ENCODE measurements at regions not wholly inside any gene's neighbourhood (a gene's known extent, or its start where the extent isn't known, plus 50 kb on each side); places are given as distances from the start of the nearest gene placed in this dataset.

DNA sequence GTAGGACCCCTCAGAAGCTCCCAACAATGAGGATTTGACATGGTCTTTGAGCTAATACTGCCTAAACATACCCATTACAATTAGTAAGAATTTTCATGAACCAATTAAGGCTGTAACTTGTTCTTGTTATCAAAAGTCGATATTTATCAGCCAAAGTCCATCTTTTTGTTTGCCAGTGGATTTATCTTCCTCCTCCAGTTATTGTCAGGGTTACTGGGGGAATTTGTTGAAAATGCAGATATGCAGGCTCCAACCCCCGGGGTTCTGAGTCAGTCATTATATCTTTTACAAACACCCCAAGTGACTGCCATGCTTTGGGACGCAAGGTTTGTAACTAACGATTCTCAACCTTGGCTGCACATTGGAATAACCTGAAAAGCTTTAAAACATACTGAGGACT, 338.8 kb upstream of the PPARGC1A start:
- H4K5ac ChIP-seq (ENCODE audit: insufficient read length, low read depth, low read length): no peak overlapping the region
- H3K79me2 ChIP-seq (ENCODE audit: control insufficient read depth in 1 of 2, insufficient read depth in 2 of 2, low read length in 2 of 2): no peaks in the 10 kb centered on the region
- no peak overlapping the region for H3K27ac ChIP-seq (ENCODE audit: low read depth, low read length)
- WGBS, 2 experiments (ENCODE audit: extremely low coverage in 1 of 2, insufficient coverage in 1 of 2, insufficient read length in 1 of 2, insufficient replicate concordance in 2 of 2, low coverage in 1 of 2, low lambda C conversion rate in 2 of 2, missing lambda C conversion rate in 1 of 2): 90% methylated on average over 4 of the region's 4 CpGs; no CpG with 5 or more reads in 1 of the 2 experiments
- no peak overlapping the region for H2BK120ac ChIP-seq (replicated peaks; ENCODE audit: low read depth, low read length)
- H3K4me3 ChIP-seq (ENCODE audit: extremely low read depth in 1 of 4, insufficient read depth in 2 of 4, low read depth in 3 of 4, low read length in 4 of 4): no peak overlapping the region
- no peaks in the 10 kb centered on the region for H3K9me3 ChIP-seq (ENCODE audit: insufficient read depth in 2 of 2, low read depth in 1 of 2, low read length in 1 of 2)
- H2BK20ac ChIP-seq (ENCODE audit: low read length): no peak overlapping the region
- H2AK5ac ChIP-seq (ENCODE audit: low read depth, low read length): no peak overlapping the region
- ChIA-PET CTCF (ENCODE audit: partially characterized antibody) (interaction anchor here (1.1 to 1.6 kb wide), 2 partner anchors 10 to 21 kb away, joined by 3 read pairs; no protein-coding TSS in a partner anchor), POLR2A (ENCODE audit: partially characterized antibody) (no interaction called here)
- no peak overlapping the region for H3K4me2 ChIP-seq (ENCODE audit: insufficient read depth in 1 of 2, low read depth in 2 of 2, low read length in 2 of 2)
- no peak overlapping the region for H2BK5ac ChIP-seq (ENCODE audit: low read depth, low read length)
- H2BK15ac ChIP-seq (ENCODE audit: low read length): no peak overlapping the region
- H3K56ac ChIP-seq (replicated peaks; ENCODE audit: insufficient read length, low read depth, low read length): no peak overlapping the region
- H3K79me1 ChIP-seq (ENCODE audit: low read depth, low read length): no peaks in the 10 kb centered on the region
- H3K18ac ChIP-seq (ENCODE audit: extremely low read depth, low read length): no peak overlapping the region
- H2AFZ ChIP-seq (ENCODE audit: low read length): no peak overlapping the region
- no peak overlapping the region for H3K4ac ChIP-seq (replicated peaks; ENCODE audit: insufficient read length, low read depth, low read length)
- H4K8ac ChIP-seq (ENCODE audit: extremely low read depth, insufficient read depth, low read length): no peak overlapping the region
- no peak for DNase-seq (ENCODE audit: low read depth in 1 of 2, low spot score in 2 of 2)
- no peaks in the 10 kb centered on the region for H3K23me2 ChIP-seq (ENCODE audit: low read depth, low read length)
- no peaks in the 10 kb centered on the region for H3K27me3 ChIP-seq (replicated peaks in 1 of 4; ENCODE audit: control insufficient read depth in 3 of 4, extremely low read depth in 1 of 4, insufficient read depth in 3 of 4, low read length in 3 of 4)
- H3K23ac ChIP-seq (ENCODE audit: insufficient read length): no peak overlapping the region
- no peak overlapping the region for H4K91ac ChIP-seq (replicated peaks; ENCODE audit: insufficient read length, low read length)
- no peak overlapping the region for H3K9ac ChIP-seq (replicated peaks in 1 of 4; ENCODE audit: extremely low read depth in 1 of 4, low read depth in 3 of 4, low read length in 3 of 4)
- H3K4me1 ChIP-seq (replicated peaks in 1 of 4; ENCODE audit: control insufficient read depth in 3 of 4, insufficient read depth in 4 of 4, low read length in 3 of 4): peaks cover 0 to 7% (median 1%) of the 10 kb centered on the region in 4 experiments; a peak in 1 of 7 replicates
- H3K36me3 ChIP-seq (ENCODE audit: control insufficient read depth in 2 of 4, insufficient read depth in 4 of 4, low read length in 3 of 4): no peaks in the 10 kb centered on the region
- FAIRE-seq: no peak
- H4K20me1 ChIP-seq (replicated peaks in 1 of 2; ENCODE audit: control insufficient read depth in 1 of 2, insufficient read depth in 2 of 2, low read length in 2 of 2): no peaks in the 10 kb centered on the region
- no peak overlapping the region for H3K14ac ChIP-seq (ENCODE audit: insufficient read length)
- H2BK12ac ChIP-seq (ENCODE audit: low read depth, low read length): no peak overlapping the region
- TF ChIP-seq SUZ12 (IDR thresholded peaks at IDR 0.05; ENCODE audit: low read length): no peak
- TF ChIP-seq BCL11A (IDR thresholded peaks at IDR 0.05; ENCODE audit: low read depth in 2 of 2, low read length in 2 of 2): no peak
- no peak for TF ChIP-seq BRCA1 (IDR thresholded peaks at IDR 0.05; ENCODE audit: low read depth, low read length)
- TF ChIP-seq RXRA (IDR thresholded peaks at IDR 0.05; ENCODE audit: insufficient read depth, low read depth, low read length): no peak
- TF ChIP-seq KDM1A (IDR thresholded peaks at IDR 0.05; ENCODE audit: borderline replicate concordance, low read length): no peak
- no peak for TF ChIP-seq E2F6 (IDR thresholded peaks at IDR 0.05)
- TF ChIP-seq ATF2 (IDR thresholded peaks at IDR 0.05; ENCODE audit: low read length): no peak
- TF ChIP-seq CEBPB (IDR thresholded peaks at IDR 0.05; ENCODE audit: low read depth, low read length): no peak
- no peak for TF ChIP-seq TBP (IDR thresholded peaks at IDR 0.05; ENCODE audit: low read depth, low read length)
- TF ChIP-seq RFX5 (IDR thresholded peaks at IDR 0.05; ENCODE audit: borderline replicate concordance, low read depth, low read length): no peak
- TF ChIP-seq EZH2 (IDR thresholded peaks at IDR 0.05; ENCODE audit: low read depth, low read length, severe bottlenecking): no peak
- TF ChIP-seq MAX (IDR thresholded peaks at IDR 0.05): no peak
- no peak for TF ChIP-seq MAFK (IDR thresholded peaks at IDR 0.05; ENCODE audit: low read depth, low read length)
